T47D (cell line): ENCODE measurements at regions not wholly inside any gene's neighbourhood (a gene's known extent, or its start where the extent isn't known, plus 50 kb on each side); places are given as distances from the start of the nearest gene placed in this dataset.
A peak's percentile ranks its signal among the peaks of the same experiment; 100 is the strongest.

Experiments
- DNase-seq, 2 experiments: peaks; one replicate each; pipeline versions ENCODE4 v3.0.0 to v3.0.0-alpha.2; 2011 to 2012; ENCODE audit warnings: low read depth in 1 of 2, low spot score in 1 of 2
- JUND ChIP-seq: IDR thresholded peaks from 2 replicates; pipeline ENCODE4 v1.6.1; 2012; ENCODE audit warnings: low read depth
- in situ Hi-C: cut with HindIII; loops from 2 replicates; pipeline ENCODE4 v1.10.0; 2016; ENCODE audit warnings: low sequenced_read_pairs, low pct_unique_long_range_greater_than_20kb

DNA sequence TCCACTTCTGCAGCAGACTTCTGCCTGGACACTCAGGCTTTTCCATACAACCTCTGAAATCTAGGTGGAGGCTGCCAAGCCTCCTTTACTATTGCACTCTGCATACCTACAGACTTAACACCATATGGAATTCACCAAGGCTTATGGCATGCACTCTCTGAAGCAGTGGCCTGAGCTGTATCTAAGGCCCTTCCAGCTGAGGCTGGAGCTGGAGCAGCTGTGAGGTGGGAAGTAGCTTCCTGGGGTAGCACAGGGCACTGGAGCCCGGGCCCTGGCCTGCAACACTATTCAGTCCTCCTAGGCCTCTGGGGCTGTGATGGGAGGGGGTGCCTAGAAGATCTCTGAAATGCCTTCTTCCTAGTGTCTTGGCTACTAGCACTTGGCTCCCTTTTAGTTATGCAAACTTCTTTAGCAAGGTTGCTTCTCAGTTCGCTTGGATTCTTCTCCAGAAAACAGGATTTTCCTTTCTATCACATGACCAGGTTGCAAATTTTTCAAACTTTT is 186.6 kb upstream of the RORA start:
- no peak for TF ChIP-seq JUND
- no peak for DNase-seq
- in situ Hi-C loops, result no loop called here

DNA sequence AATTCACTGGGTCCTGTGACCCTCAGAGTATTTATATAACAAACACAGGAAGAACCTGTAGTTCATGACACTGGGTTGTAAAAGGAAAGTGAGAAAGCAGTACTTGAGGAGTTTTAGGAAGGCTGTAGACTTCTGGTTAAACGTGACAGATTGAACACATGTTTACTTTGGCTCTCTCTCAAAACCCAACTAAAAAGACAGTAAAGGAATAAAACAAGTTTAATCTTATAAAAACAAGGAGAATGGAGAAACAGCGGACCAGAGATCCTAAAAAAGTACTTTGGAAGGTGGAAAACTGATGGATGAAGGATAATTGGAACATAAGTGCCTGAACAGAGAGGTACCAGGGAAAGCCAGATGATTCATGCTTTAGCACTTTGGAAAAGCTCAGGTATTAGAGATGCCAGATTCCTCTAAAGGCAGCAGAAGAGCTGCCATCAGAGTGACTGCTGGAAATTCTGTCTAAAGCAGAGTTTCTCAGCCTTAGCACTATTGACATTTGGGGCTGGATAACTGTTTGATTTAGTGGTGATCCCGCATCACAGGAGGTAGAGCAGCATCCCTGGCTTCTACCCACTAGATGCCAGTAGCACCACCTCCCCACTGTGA is 182.9 kb upstream of the RORA start:
- in situ Hi-C loops, result no loop called here
- no peak for TF ChIP-seq JUND
- DNase-seq, result no peak

DNA sequence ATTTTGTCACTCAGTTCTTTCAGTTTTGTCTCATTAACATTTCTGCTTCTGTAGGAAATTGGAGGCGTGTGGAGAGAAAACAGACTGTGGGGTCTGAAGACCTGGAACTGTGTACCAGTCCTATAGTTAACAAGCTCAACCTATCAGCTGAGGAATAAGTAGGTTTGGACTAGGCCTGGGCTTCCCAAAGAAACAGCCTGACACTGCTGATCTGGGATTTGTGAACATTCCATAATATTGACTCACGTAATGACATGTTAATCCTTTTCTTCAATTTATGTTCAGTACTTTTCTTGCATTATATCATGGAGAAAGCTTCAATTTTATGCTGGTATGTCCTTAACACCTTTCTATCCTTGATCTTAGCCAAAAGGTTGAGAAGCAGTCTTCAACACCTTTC is 181.6 kb upstream of the RORA start:
- TF ChIP-seq JUND, result no peak
- DNase-seq, result no peak
- in situ Hi-C loops, result no loop called here

DNA sequence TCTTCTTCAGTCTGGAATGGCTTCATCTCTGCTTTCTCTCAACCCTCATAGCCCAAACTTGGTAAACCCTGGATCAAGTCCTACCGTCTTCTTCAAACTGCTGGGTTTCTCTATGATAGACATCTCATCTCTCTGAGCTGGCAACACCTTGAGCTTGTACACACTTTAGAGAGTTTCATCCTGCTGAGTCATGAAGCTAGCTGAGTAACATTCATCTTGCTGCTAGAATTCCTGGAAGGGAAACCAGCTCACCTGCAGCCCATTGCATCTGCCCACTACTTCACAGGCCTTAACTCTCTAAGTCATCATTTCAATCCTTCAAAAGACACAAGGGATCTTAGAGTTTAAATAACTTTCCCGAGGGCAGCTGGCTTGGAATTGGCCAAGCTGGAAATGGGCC is 175.5 kb upstream of the RORA start:
- peak in 1 of 2 experiments; percentile 23 for DNase-seq
- no peak for TF ChIP-seq JUND
- in situ Hi-C loops, result no loop called here

DNA sequence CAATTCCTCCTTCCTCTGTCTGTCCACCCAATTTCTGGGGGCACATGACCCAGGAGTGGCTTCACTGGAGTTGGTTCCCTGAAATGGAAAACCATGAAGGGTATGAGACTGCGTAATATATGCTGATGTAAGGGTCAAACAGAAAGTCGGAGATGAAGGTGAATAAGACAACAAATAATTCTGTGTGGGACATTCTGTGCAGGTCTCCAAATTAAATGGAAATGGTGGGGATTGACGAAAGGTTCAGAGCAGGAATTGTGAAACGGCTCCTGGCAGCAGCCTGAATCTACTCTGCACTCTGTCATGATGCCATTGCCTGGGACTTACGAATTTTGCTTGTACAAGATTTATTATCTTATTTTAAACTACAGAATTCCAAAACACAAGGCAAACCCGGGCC is 174.8 kb upstream of the RORA start:
- no peak for DNase-seq
- TF ChIP-seq JUND, result no peak
- in situ Hi-C loops, result no loop called here

DNA sequence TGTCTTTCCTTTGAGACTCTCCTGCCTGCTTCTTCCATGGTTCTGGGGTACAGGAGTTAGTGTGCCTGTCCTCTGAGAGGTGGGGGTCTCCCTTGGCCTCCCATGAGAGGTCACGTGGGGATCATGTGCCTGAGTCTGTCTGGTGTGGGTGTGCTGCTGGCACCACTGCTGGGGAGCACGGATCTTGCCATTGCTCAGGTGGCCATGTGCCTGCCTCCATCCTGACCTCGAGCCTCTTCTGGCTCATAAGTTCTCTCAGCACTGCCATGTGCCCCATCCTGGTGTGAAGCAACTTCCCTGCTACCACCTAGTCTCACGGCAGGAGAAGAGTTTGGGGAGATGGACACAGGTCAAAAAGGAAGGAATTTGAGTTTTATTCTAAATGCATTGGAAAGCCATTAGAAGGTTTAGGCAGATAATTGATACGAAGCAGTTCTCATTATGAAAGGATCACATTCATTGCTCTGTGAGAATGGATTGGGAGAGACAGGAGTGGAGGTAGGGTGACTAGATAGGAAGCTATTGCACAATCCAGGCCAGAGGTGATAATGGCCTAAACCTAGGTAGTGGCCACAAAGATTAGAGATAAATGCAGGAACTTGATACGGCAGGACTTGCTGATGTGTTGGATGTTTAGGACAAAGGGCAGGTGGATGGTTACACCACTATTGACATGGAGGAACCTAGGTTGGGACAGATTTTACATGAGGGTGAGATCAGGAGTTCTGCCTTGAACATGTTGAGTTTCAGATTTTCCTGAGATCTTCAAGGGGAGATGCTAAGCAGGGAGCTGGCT is 173.0 kb upstream of the RORA start:
- in situ Hi-C loops, result no loop called here
- TF ChIP-seq JUND, result no peak
- DNase-seq, result no peak

DNA sequence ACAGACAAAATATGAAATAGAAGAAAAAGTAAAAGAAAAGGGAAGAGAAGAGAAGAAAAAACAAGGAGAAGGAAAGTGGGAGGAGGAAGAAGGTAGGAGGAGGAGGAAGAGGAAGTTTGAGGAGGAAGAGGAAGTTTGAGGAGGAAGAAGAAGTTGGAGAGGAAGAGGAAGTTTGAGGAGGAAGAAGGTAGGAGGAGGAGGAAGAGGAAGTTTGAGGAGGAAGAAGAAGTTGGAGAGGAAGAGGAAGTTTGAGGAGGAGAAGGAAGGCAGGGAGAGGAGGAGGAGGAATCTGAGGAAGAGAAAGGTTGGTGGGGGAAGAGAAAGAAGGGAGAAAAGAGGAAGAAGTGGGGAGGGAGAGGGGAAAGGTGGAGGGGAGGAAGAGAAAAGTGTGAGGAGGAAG is 169.2 kb upstream of the RORA start:
- in situ Hi-C loops, result no loop called here
- no peak for TF ChIP-seq JUND
- DNase-seq, result no peak

DNA sequence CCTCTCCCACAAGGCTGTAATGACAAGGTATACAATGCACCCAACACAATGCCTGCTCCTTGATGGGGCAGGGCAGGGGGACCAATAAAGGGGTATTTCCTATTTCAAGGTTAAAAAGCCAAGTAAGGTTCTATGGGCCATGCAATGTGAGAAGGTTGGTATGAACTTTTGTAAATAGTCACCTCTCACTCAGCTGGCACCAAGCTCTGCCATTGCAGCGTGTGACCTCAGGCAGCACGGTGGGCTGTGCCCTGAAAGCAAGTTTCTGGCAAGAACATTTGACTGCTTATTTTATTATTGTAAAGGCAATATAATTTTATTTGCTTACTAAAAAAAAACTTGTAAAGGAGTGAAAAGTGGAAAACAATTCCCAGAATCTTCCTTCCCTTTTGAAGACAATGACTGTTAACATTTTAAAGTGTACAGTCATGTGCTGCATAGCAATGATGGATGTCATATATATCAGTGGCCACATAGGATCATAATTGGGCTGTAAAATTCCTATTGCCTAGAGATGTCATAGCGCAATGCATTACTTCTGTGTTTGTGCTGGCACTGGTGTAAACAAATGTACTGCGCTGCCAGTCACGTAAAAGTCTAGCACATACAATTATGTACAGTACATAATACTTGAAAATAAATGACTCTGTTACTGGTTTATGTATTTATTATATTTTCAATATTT is 167.3 kb upstream of the RORA start:
- no peak for TF ChIP-seq JUND
- in situ Hi-C loops, result no loop called here

DNA sequence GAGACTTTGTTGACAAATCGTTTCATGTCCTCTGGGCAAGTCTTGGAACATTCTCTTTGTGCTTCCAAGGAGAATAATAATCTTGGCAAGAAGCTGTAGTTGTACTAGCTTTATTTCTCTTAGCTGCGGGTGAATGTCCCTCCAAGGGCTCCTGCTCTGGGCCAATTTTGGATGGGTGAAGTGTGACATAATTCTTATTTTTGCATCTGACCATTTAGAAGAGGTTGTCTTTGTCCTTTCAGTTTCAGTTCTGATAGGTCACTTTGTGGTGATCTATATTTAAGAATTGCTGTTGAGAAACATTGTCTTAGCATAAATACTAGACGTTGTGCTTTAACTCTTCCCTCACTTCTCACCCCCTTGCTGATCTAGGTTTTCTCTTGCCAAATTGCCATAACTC is 164.8 kb upstream of the RORA start:
- in situ Hi-C loops, result no loop called here
- TF ChIP-seq JUND, result no peak

More for the DNA sequence above, 167.3 kb upstream of the RORA start:
- no peak for DNase-seq

DNA sequence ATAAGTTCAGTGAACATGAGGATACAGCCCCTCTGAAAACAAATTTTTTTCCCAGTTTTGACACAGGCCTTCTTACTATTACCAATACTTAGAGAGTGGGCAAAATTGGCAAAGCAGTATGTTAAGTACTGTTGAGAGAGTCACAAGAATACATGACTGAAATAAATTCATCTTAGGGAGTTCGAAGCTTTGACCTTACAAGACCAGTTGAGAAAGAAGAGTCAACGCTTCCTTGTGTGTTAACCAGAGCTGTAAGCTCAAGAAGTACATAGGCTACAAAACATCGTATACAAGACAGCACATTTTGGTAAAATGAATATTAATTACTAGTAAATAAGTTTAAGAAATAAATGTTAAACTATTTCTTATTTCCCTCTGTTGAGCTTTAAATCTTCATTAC is 164.4 kb upstream of the RORA start:
- in situ Hi-C loops, result no loop called here
- peak in 1 of 2 experiments; percentile 13 for DNase-seq

More for the DNA sequence above, 164.8 kb upstream of the RORA start:
- peak in 1 of 2 experiments; percentile 39 for DNase-seq

DNA sequence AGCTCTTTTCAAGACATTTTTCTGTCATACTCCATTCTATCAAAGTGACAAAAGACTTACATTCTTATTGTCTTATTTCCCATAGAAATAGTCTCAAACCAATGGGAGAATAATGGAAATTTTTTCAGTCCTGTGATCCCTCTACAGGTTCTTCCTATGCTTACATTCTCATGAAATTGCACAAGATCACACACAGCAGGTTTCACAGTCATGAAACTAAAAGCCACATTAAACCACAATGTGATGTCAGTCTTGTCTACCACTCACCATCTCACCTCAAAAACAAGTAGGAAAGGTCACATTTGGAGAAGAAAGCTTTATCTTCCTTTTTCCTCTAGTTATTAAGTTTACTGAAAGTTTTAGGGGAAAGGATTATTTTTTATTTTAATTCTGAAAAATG is 161.0 kb upstream of the RORA start:
- peak in 1 of 2 experiments; percentile 12 for DNase-seq
- in situ Hi-C loops, result no loop called here
- no peak for TF ChIP-seq JUND

More for the DNA sequence above, 164.4 kb upstream of the RORA start:
- TF ChIP-seq JUND, result no peak

DNA sequence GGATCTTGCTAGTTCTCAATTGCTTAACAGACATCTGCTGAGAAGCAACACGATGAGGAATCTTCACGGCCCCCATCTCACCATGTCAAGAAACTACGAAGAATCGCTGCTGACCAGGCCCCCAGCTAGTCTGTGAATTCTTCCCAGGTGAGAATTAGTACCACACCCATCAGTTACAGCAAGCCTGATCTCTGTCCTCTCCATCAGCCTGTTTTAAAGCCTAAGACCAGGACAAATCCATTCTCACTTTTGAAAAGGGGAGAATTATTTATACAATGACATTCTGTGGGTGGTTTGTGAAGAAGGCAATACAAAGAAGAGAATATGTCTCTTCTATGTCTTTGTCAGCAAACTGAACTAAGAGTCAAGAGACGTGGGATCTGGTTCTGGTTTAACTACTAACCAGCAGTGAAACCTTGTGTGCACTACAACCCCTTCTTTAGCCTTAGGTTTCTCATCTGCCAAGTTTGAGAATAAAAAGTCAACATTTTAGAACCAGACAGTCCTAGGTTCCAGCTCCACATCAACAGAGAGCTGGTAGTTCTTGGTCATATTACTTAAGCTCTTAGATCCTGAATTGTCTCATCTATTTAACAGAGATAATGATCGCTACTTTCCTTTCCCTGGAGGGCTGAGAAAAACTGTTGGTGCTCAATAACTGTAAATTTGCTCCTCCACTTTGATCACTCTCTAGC is 160.4 kb upstream of the RORA start:
- in situ Hi-C loops, result no loop called here
- TF ChIP-seq JUND, result no peak
- DNase-seq, result no peak
